ENCODE measurements at regions not wholly inside any gene's neighbourhood (a gene's known extent, or its start where the extent isn't known, plus 50 kb on each side); places are given as distances from the start of the nearest gene placed in this dataset.

- no peaks in the 10 kb centered on the region for H3K27me3 ChIP-seq
- intact Hi-C loops (cut with DNase I): no loop called here
- H3K9me3 ChIP-seq: no peaks in the 10 kb centered on the region
- no peak for DNase-seq
- no peaks in the 10 kb centered on the region for H3K36me3 ChIP-seq
- TF ChIP-seq EP300 (IDR thresholded peaks at IDR 0.05): no peak
- no peak for TF ChIP-seq POLR2A (IDR thresholded peaks at IDR 0.05)
- TF ChIP-seq CTCF (IDR thresholded peaks at IDR 0.05): no peak
- no peak overlapping the region for H3K27ac ChIP-seq
- H3K4me3 ChIP-seq: no peak overlapping the region
- no peaks in the 10 kb centered on the region for H3K4me1 ChIP-seq (ENCODE audit: insufficient read depth)
These were observed 121.5 kb upstream of the CNR1 start for GRCh38 chr6:88287696-88288095.

DNA sequence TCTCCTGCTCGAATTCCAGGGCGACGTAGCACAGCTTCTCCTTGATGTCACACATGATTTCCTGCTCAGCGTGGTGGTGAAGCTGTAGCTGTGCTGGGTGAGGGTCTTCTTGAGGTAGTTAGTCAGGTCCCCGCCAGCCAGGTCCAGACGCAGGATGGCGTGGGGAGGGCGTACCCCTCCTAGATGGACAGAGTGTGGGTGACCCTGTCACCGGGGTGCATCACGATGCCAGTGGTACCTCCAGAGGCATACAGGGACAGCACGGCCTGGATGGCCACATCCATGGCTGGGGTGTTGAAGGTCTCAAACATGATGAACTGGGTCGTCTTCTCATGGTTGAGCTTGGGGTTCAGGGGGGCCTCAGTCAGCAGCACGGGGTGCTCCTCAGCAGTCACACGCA, 110.2 kb upstream of the CNR1 start:
- Histone ChIP-seq H3K4me3 (no peak overlapping the region), H3K4me1 (ENCODE audit: insufficient read depth) (no peaks in the 10 kb centered on the region), H3K36me3 (no peaks in the 10 kb centered on the region), H3K27me3 (no peaks in the 10 kb centered on the region), H3K27ac (no peak overlapping the region), H3K9me3 (no peaks in the 10 kb centered on the region)
- TF ChIP-seq POLR2A (IDR thresholded peaks at IDR 0.05) (no peak), CTCF (IDR thresholded peaks at IDR 0.05) (no peak), EP300 (IDR thresholded peaks at IDR 0.05) (no peak)
- DNase-seq: no peak
- 93 to 96% (median 95%) methylated on average over 14 of the region's 14 CpGs for WGBS, 3 donors
- intact Hi-C loops (cut with DNase I): no loop called here

- H3K27ac ChIP-seq: no peak overlapping the region
- no peaks in the 10 kb centered on the region for H3K27me3 ChIP-seq
- H3K4me3 ChIP-seq: no peak overlapping the region
- TF ChIP-seq POLR2A (IDR thresholded peaks at IDR 0.05) (no peak), CTCF (IDR thresholded peaks at IDR 0.05) (no peak), EP300 (IDR thresholded peaks at IDR 0.05) (no peak)
- no peaks in the 10 kb centered on the region for H3K9me3 ChIP-seq
- peaks cover 2% of the 10 kb centered on the region for H3K4me1 ChIP-seq (ENCODE audit: insufficient read depth)
- intact Hi-C loops (cut with DNase I): no loop called here
- H3K36me3 ChIP-seq: no peaks in the 10 kb centered on the region
- no peak for DNase-seq
- 31 to 42% (median 32%) methylated on average over 7 of the region's 7 CpGs for WGBS, 3 donors
These were observed 102.4 kb upstream of the CNR1 start for GRCh38 chr6:88268508-88268907.

- intact Hi-C loops (cut with DNase I): no loop called here
- no peak for DNase-seq
These were observed 100.0 kb upstream of the CNR1 start for GRCh38 chr6:88266126-88266525.

More at GRCh38 chr6:88266126-88266525, 100.0 kb upstream of the CNR1 start:
- TF ChIP-seq POLR2A (IDR thresholded peaks at IDR 0.05) (no peak), EP300 (IDR thresholded peaks at IDR 0.05) (no peak), CTCF (IDR thresholded peaks at IDR 0.05) (no peak)
- H3K27me3 ChIP-seq: no peaks in the 10 kb centered on the region
- no peak overlapping the region for H3K4me3 ChIP-seq
- no peaks in the 10 kb centered on the region for H3K9me3 ChIP-seq
- H3K36me3 ChIP-seq: no peaks in the 10 kb centered on the region
- H3K27ac ChIP-seq: no peak overlapping the region
- H3K4me1 ChIP-seq (ENCODE audit: insufficient read depth): peaks cover 2% of the 10 kb centered on the region

All from ovary (tissue), 7 donors.